SU-DHL-6 (cell line): ENCODE measurements at regions not wholly inside any gene's neighbourhood (a gene's known extent, or its start where the extent isn't known, plus 50 kb on each side); places are given as distances from the start of the nearest gene placed in this dataset.

Experiments
- CTCF ChIP-seq: fragments of 200-600 bp; sonication (generic); IDR thresholded peaks from one replicate; pipeline ENCODE4 v1.5.1; 2017; ENCODE audit warnings: antibody characterized with exemption, mild to moderate bottlenecking, low read length, moderate library complexity; ENCODE audit not compliant: insufficient read depth, poor library complexity, severe bottlenecking
- EZH2phosphoT487 ChIP-seq: fragments of 200-600 bp; sonication (generic), shearing (Covaris generic); conservative IDR thresholded peaks from 2 replicates; pipeline ENCODE4 v1.6.1; 2018; ENCODE audit warnings: mild to moderate bottlenecking, antibody characterized with exemption, low read length, moderate library complexity, mixed read lengths

- TF ChIP-seq CTCF (no peak), EZH2phosphoT487 (no peak)
Measured at GRCh38 chr14:87229131-87229530, 763.9 kb downstream of the GALC start.
